ENCODE measurements at regions not wholly inside any gene's neighbourhood (a gene's known extent, or its start where the extent isn't known, plus 50 kb on each side); places are given as distances from the start of the nearest gene placed in this dataset.

GRCh38 chr11:91966368-91966767, 258.2 kb upstream of the FAT3 start:
- no peak overlapping the region for H3K4me3 ChIP-seq (ENCODE audit: severe bottlenecking)
- TF ChIP-seq, protein P1, sequence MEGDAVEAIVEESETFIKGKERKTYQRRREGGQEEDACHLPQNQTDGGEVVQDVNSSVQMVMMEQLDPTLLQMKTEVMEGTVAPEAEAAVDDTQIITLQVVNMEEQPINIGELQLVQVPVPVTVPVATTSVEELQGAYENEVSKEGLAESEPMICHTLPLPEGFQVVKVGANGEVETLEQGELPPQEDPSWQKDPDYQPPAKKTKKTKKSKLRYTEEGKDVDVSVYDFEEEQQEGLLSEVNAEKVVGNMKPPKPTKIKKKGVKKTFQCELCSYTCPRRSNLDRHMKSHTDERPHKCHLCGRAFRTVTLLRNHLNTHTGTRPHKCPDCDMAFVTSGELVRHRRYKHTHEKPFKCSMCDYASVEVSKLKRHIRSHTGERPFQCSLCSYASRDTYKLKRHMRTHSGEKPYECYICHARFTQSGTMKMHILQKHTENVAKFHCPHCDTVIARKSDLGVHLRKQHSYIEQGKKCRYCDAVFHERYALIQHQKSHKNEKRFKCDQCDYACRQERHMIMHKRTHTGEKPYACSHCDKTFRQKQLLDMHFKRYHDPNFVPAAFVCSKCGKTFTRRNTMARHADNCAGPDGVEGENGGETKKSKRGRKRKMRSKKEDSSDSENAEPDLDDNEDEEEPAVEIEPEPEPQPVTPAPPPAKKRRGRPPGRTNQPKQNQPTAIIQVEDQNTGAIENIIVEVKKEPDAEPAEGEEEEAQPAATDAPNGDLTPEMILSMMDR (IDR thresholded peaks at IDR 0.05; ENCODE audit: poor library complexity, severe bottlenecking) = no peak
- DNase-seq (ENCODE audit: low spot score) (no peak), ATAC-seq (ENCODE audit: low read depth) (no peak)
- H3K9me3 ChIP-seq (ENCODE audit: severe bottlenecking) = no peaks in the 10 kb centered on the region
- no peaks in the 10 kb centered on the region for H3K27me3 ChIP-seq (ENCODE audit: insufficient read depth, poor library complexity, severe bottlenecking)
- H3K36me3 ChIP-seq (ENCODE audit: low read depth) = no peaks in the 10 kb centered on the region
- H3K27ac ChIP-seq (ENCODE audit: poor library complexity, severe bottlenecking) = no peak overlapping the region
- H3K4me1 ChIP-seq (ENCODE audit: insufficient read depth, poor library complexity, severe bottlenecking) = no peaks in the 10 kb centered on the region

DNA sequence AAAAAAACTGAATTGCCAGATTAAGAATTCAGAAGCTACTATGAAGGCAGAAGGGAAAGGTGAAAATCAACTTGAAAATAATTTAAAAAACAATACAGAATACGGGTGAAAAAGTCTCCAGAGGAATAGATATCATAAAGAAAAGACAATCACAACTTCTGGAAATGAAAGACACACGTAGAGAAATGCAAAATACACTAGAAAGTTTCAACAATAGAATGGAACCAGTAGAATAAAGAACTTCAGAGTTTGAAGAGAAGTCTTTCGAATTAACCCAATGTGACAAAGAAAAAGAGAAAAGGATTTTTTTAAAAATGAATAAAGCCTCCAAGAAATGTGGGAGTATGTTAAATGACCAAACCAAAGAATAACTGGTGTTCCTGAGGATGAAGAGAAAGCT, 263.8 kb upstream of the FAT3 start:
- no peak for ATAC-seq (ENCODE audit: low read depth)

GRCh38 chr11:91959411-91959810, 265.2 kb upstream of the FAT3 start:
- DNase-seq (ENCODE audit: low spot score) (no peak), ATAC-seq (ENCODE audit: low read depth) (no peak)
- Histone ChIP-seq H3K27me3 (ENCODE audit: insufficient read depth, poor library complexity, severe bottlenecking) (no peaks in the 10 kb centered on the region), H3K9me3 (ENCODE audit: severe bottlenecking) (no peaks in the 10 kb centered on the region), H3K36me3 (ENCODE audit: low read depth) (no peaks in the 10 kb centered on the region), H3K4me3 (ENCODE audit: severe bottlenecking) (no peak overlapping the region), H3K4me1 (ENCODE audit: insufficient read depth, poor library complexity, severe bottlenecking) (no peaks in the 10 kb centered on the region), H3K27ac (ENCODE audit: poor library complexity, severe bottlenecking) (no peak overlapping the region)
- TF ChIP-seq, protein P1 (IDR thresholded peaks at IDR 0.05; ENCODE audit: poor library complexity, severe bottlenecking) = no peak

More for the DNA sequence above, 263.8 kb upstream of the FAT3 start:
- Histone ChIP-seq H3K36me3 (ENCODE audit: low read depth) (no peaks in the 10 kb centered on the region), H3K27ac (ENCODE audit: poor library complexity, severe bottlenecking) (no peak overlapping the region), H3K4me3 (ENCODE audit: severe bottlenecking) (no peak overlapping the region), H3K4me1 (ENCODE audit: insufficient read depth, poor library complexity, severe bottlenecking) (no peaks in the 10 kb centered on the region), H3K27me3 (ENCODE audit: insufficient read depth, poor library complexity, severe bottlenecking) (no peaks in the 10 kb centered on the region), H3K9me3 (ENCODE audit: severe bottlenecking) (no peaks in the 10 kb centered on the region)
- DNase-seq (ENCODE audit: low spot score) = no peak
- TF ChIP-seq, protein P1 (IDR thresholded peaks at IDR 0.05; ENCODE audit: poor library complexity, severe bottlenecking) = no peak

DNA sequence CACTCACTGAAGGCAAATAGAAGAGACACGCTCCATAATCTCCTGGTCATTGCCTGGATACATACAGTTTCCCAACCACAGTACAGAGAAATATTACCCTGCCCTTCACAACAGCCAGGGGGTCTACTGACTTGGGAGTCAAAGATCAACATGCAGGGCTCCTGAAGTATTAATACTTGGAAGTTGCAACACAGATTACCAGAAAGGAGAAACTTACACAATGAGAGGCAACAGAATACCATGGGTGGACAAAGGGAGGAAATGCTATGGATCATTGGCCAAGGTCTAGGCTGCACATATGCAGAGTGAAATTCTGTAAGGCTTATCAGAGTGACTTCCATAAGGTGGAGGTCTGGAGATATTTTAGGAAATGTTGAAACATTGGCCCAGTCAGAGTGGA, 267.9 kb upstream of the FAT3 start:
- no peaks in the 10 kb centered on the region for H3K4me1 ChIP-seq (ENCODE audit: insufficient read depth, poor library complexity, severe bottlenecking)
- ATAC-seq (ENCODE audit: low read depth) = no peak
- TF ChIP-seq, protein P1 (IDR thresholded peaks at IDR 0.05; ENCODE audit: poor library complexity, severe bottlenecking) = no peak
- no peak overlapping the region for H3K27ac ChIP-seq (ENCODE audit: poor library complexity, severe bottlenecking)
- H3K27me3 ChIP-seq (ENCODE audit: insufficient read depth, poor library complexity, severe bottlenecking) = no peaks in the 10 kb centered on the region
- no peak overlapping the region for H3K4me3 ChIP-seq (ENCODE audit: severe bottlenecking)
- no peaks in the 10 kb centered on the region for H3K9me3 ChIP-seq (ENCODE audit: severe bottlenecking)
- DNase-seq (ENCODE audit: low spot score) = no peak
- no peaks in the 10 kb centered on the region for H3K36me3 ChIP-seq (ENCODE audit: low read depth)

DNA sequence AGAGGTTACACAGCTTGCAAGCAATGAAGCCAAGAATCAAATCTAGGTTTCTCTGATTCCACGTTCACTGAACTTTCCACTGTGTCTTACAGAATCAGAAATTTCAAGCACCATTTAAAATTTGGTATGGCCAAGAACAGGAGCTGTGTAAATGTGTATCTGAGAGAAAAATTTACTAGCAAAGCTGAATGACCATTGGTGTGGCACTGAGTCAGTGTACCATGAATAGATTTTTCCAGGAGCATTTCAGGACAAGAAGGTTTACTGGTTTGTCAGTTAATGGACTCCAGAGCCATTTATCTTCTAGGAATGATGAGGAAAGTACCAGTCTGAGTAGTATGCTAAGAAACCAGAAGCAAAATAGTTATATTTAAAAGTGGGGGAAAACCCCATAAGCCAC, 269.4 kb upstream of the FAT3 start:
- Histone ChIP-seq H3K27me3 (ENCODE audit: insufficient read depth, poor library complexity, severe bottlenecking) (no peaks in the 10 kb centered on the region), H3K36me3 (ENCODE audit: low read depth) (no peaks in the 10 kb centered on the region), H3K4me3 (ENCODE audit: severe bottlenecking) (no peak overlapping the region), H3K27ac (ENCODE audit: poor library complexity, severe bottlenecking) (no peak overlapping the region), H3K9me3 (ENCODE audit: severe bottlenecking) (no peaks in the 10 kb centered on the region), H3K4me1 (ENCODE audit: insufficient read depth, poor library complexity, severe bottlenecking) (no peaks in the 10 kb centered on the region)
- DNase-seq (ENCODE audit: low spot score) (no peak), ATAC-seq (ENCODE audit: low read depth) (no peak)
- TF ChIP-seq, protein P1 (IDR thresholded peaks at IDR 0.05; ENCODE audit: poor library complexity, severe bottlenecking) = no peak
